GM04504 (cell line): ENCODE measurements at regions not wholly inside any gene's neighbourhood (a gene's known extent, or its start where the extent isn't known, plus 50 kb on each side); places are given as distances from the start of the nearest gene placed in this dataset.

Experiments used
- DNase-seq: peaks from one replicate; pipeline ENCODE4 v3.0.0-alpha.2; 2012; ENCODE audit warnings: low read depth

DNA sequence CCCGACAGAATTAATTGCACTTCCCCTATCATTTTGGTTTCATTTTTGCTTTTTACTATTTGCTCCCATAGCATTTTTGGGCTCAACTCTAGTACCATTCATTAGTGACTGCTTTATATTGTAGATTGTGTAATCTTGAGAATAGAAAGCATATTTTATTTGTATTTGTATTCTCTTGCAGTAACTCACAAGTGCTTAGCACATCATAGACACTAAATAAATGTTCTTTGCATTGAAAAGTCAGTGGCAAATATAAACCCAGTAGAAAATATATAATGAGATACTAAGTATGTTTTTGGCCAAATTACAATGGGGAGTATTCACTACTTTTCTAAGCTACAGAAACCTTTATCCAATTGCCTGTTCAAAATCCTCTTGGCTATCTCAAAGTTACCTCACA, 359.7 kb upstream of the CAMK1G start:
- no peak for DNase-seq

DNA sequence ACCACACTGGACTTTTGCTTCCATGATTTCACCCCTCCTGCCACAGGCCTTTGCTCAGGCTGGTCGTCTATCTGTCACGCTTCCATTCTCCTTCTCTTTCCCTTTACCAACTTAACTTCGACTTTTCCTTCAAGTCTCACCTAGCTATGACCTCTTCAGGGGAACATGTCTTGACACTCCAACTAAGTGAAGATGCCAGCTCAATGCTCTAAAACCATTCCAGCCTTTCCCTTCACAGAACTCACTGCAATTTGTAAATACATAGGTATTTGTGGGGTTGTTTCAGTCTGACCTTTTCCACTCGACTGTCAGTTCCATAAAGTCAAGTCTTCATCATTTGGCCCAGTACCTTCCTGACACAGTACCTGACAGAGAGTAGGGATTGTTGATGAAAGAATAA, 358.6 kb upstream of the CAMK1G start:
- no peak for DNase-seq

DNA sequence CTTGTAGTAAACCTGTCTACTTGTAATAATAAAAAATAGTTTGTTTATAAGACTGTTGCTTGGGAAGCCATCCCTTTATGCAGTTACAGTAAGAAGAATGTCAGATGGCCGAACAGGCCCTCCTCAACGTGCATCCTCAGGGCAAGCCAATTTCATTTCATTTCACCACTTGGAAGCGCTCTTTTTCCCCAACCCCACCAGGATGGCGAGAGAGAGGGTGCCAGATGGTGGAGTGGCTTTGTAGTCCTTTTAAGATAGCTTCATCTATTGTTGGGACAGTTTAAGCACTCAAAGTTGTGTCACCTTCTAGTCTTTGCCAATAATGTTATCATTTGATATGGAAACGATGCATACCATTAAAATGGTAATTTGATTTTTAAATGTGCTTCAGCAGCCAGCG, 356.3 kb upstream of the CAMK1G start:
- no peak for DNase-seq

DNA sequence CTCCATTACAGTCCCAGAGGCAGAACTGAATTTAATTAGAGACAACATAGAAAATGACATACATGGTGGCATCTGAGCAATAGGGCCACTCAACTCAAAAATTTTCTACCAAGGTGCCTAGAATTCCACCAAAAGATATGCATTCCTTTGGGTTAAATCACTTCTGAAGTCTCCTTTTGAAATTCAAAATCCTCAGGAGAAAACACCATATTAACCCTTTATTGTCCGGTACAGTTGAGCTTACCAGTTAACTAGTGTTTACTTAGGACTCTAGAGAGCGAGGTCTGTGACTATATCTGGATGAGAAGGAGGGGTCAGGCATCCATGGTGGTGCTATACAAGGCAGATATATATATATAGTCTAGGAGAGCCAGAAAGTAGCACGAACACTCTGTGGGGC, 355.6 kb upstream of the CAMK1G start:
- DNase-seq, result no peak

DNA sequence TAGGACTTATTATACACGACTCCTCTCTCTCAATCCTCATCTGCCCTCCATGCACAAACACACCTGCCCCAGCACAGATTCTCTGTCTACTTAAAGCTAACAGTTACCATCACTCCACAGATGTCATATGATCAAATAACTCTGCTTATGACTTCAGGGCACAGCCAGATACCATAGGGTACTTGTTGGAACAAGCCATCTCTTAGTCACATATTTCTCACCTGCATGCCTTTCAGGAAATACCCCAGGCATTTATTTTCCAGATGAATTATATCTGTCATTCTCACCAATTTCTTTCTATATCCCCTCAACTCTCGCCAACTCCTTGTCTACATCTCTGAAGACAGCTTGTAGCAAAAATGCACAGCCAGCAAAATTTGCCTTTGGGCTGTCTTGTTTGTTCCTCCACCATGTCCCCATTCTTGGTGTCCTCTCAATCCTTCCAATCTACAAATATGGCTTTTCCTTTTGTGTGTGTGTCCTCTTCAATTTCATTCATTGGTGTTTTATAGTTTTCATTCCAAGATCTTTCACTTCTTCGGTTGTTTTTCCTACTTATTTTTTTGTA, 353.9 kb upstream of the CAMK1G start:
- no peak for DNase-seq

DNA sequence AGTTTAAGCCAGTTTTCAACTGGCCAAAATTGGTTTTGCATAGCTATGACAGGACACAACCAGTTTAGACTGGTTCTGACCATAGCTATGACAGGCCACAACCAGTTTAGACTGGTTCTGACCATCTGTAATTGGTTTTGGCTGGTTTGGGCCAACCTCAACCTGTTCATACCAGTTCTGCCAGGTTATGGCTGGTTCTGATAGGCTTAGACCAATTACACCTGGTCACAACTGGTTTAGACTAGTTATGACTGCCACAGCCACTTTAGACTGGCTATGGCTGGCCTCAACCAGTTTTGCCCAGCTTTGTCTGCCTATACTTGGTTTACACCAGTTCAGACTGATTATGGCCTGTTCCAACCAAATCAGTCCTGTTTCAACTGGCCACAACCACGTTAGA, 353.2 kb upstream of the CAMK1G start:
- no peak for DNase-seq

DNA sequence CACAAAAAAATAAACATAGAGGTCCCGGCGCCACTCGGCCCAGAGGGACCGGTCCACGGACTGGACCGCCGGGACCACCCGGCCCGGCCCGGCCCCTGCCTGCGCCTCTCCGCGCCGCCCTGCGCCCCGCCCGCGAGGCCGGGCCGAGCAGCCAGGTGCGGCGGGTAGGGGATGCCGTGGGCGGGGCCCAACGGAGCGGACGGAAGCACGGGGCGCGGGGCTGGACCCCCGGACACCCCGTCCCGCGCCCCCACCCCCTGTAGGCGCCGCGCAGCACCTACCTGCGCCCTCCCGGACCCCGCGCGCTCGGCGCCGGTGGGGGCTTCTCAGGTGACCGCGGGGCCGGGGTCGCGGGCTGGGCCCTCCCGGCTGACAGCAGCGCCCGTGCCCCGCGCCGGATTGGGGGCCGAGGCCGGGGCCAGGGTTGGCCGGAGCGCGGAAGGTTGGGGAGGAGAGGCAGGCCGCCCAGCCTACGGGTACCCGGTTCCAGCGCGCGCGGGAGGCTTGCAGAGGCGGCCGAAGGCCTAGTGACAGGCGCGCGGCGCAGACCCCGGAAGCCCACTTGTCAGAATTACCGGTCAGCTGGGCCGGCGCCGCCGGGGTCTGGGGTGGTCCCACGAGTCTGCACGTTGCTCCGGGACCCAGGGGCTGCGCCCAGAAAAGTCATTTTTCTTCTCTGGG, 351.9 kb upstream of the CAMK1G start:
- no peak for DNase-seq

DNA sequence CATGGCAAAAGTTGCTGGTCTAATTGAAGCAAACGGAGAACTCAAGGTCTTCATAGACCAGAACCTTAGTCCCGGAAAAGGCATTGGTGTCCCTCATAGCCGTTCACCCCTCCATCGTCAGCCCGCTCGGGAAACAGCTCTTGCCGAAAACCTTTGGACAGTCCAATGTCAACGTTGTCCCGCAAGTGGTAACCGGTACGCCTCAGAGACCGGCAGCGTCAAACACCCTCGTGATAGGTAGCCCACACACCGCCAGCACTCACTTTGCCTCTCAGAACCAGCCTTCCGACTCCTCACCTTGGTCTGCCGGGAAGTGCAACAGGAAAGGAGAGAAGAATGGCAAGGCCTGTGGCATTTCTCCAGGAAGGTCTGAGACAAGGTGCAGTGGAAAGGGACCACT, 351.3 kb upstream of the CAMK1G start:
- DNase-seq, result no peak

DNA sequence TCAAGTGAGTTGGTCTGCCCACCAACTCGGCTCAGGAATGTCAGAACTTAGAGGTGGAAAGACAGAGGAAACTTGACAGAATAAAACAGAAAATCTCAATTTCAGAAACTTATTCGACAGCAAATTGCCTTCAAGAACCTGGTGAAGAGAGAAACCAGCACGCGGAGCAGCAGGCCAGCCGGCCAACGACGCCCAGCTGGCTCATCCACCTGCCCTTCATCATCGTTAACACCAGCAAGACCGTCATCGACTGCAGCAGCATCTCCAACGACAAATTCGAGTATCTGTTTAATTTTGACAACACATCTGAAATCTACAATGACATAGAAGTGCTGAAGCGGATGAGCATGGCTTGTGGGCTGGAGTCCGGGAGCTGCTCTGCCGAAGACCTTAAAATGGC, 350.8 kb upstream of the CAMK1G start:
- no peak for DNase-seq

DNA sequence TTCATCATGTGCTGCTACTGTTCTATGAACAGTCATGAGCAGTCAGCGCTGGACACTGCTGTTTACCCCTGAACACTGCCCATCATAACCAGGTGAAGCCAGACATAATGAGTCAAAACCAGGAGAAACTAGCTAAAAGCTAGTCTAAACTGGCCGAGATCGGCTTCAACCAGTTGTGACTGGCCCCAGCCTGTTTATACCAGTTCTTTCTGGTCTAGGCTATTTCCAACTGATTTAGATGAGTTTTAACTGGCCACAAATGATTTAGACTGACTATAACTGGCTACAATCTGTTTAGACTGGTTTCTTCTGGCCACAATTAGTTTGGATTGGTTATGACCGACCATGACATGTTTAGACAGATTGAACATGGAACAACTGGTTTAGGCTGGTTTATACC, 348.3 kb upstream of the CAMK1G start:
- no peak for DNase-seq

DNA sequence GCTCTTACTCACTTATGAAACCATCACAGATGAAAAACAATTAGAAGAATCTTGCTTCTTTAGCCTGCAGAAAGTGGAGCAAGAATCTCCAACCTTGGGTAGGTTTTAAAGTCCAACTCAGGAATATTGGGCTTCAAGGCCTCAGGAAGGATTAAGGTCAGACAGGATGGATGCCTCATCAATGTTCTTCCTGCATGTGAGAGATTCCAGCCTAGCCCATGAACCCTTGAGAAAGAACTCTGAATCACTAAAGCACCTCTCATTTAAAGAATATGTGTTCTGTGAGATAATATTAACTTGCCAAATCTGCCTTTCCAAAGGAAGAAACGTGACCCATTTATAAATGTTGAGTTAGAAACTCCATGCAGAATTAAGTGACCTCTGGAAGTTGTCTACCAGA, 345.2 kb upstream of the CAMK1G start:
- no peak for DNase-seq

DNA sequence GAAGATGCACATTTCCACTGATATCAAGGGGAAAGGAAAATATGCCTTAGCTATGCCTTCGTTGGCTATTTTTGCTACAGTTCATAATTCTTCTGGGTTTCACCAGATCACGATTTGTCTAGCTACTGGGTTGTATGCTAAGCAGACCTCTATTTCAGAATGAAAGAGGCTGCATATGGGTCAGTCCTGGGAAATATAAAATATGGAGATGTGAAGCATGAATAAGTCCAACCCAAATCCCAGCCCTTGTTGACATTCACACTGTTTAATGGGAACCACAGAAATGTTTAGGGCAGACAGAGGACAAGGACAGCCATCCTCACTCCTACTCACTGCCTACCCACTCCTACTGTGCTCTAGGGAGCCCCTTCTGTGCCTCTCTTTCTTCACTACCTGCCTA, 343.2 kb upstream of the CAMK1G start:
- no peak for DNase-seq

DNA sequence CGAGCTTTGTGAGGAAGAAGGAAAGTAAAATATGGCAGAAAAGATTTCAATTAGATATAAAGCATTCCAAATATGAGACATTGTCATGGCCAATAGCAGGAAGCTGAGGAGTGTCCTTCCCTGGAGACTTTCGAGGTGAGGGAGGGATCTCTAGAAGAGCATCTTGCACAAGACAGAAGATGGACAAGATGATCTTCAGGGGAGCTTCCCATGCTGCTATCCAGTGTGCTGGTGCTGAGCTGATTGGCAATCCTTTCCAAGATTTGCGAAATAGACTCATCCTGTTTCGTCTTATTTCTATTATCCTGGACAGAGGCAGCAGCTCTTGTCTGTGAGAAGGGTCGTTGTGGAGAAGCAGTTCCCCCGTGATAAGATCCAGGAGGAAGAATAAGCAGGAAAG, 342.0 kb upstream of the CAMK1G start:
- peak; percentile 7 for DNase-seq

DNA sequence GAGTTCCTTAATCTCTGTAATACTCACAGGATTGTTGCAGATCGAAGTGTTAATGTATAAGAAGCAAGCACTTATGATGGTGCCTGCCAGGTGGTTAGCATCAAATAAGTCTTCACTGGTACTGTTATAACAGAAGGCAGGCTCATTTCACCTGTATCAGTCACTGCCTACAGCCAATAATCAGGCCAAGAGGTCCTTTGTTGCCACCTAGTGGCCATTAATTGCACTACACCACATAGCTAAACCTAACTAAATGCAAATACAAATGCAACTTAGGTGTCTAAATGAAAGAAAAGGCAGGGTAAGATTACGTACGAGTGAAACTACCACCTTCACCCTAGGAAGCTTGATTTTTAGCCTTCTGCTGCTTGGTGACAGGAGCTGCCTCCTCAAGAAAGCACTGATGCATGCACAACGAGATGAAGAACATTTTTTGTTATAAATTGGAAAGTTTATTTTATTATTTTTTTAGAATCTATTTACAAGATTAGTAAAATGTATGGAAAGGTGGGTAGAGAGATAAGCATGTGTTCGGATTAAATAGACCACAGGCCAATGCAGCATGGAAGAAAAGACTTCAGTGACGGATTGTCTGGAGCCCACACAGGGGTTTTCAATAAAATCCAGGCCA, 334.8 kb upstream of the CAMK1G start:
- DNase-seq, result peak; percentile 17

DNA sequence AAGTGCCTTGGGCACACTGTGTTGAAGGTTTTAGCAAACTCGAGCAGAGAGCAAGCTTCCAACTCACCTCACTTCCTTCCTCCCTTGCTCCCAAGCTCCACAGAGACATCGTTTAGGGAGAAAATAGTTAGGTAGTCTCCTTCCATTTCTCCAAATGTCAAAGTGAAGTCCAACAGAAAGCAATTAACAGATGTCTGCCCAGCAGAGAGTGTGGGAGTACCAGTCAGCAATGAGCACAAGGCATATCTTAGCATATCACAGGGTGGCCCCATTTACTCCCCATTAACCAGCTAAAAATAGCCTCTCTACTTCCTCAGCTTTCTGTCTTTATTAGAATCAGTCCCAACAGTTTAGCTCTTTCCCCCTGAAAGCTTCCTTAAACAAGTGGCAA, 334.2 kb upstream of the CAMK1G start:
- DNase-seq, result no peak

DNA sequence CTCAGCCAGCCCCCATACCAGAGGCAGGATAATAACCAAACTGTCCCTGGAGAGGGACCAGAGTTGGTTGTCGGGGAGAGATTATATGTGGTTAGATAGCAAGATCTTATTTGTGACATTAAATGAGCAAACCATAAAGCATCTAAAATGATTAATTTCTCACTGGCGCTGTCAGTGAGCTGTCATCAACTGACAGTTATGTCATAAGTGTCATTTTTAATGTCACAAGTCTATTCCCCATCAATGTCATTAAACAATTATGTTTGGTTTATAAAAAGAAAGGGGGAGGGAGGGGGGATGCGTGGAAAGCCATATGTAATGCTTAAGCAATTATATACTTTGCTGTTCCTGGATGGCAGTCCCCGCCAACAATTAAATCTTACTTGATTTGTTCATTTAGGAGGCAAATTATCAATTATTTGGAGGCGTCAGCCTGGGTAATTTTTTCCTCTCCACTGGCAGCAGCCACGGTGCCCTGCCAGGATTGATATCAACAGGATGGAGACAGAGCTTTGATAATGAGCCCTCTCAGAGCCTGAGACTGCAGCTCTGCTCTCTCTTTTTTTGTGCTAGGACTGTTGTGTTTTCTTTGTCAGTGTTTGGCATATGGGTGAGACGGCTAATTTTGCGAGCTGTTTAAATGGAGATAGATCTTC, 333.6 kb upstream of the CAMK1G start:
- no peak for DNase-seq

DNA sequence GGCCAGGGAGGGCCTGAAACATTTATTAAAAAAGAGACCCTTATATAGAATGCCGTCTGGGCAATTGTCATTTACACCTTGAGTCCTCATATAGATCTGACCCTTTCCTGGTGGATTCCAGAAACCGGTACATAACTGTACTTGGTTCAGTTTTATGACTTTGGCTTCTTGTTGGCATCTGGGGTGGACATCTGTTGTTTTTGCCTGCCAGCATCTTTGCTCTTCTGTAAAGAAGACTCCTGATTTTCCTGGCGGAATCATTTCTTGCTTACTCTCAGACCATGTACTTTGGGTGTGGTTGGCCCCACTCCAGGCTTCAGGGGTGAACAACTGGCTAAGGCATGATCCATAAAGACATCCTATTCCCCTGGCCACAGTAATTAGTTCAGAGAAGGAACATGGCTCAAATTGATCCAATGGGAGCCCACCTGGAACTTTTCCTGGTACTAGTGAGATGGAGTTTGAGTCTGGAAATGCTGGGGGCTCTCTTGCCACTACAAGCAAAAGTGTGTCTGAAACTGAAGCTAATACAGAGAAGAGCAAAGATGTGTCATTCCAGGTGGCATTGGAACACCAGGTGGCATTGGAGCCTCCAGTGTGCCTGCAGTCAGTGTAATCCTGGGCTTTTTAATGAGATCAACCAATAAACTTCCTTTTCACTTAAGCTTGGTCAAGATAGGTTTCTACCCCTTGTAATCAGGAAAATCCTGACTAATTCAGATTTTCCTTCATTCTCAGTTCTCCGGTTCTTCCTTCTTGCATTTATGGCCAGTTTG, 332.5 kb upstream of the CAMK1G start:
- no peak for DNase-seq

DNA sequence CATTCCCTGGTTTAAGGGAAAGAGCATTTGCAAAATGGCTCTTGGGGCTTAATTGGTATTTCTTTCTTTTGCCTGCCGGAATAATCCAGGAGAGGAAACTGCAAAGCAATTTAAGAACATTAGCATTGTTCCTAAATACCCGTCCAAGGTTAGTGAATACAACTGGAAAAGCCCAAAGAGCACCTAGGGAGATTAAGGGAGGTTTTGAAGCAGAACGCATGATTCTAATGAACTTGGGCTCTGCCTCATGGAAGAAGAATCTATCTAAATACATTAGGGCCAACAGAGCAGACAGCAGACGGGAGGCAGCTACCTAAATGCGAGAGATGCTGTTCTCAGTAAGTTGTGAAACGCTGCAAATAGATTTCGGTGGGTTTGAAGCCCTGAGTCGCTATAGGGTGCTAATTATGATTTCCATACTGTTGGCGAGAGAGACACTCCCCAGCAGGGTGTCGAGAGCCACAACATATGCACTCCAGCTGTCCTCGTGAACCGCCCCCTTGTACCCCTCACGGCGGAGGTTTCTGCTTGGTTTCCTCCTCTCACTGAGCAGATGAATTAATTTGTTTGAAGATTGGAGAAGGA, 326.7 kb upstream of the CAMK1G start:
- no peak for DNase-seq

DNA sequence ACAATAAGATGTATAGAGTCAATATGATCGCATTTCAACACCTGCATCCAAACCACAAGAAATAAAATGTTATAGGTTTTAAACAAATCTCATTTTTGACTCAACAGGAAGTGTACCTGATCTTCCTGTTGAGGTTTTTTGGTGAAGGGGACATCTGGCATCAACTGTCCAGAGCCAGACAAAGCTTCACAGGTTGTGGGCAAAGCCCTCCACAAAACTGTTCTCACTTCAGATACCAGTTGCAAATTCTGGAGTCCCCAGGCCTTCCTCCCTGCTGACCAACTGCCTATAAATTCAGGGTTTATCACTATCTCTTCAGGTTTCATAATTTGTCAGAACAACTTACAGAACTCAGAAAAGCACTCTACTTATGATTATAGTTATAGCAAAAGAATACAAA, 326.1 kb upstream of the CAMK1G start:
- DNase-seq, result no peak

DNA sequence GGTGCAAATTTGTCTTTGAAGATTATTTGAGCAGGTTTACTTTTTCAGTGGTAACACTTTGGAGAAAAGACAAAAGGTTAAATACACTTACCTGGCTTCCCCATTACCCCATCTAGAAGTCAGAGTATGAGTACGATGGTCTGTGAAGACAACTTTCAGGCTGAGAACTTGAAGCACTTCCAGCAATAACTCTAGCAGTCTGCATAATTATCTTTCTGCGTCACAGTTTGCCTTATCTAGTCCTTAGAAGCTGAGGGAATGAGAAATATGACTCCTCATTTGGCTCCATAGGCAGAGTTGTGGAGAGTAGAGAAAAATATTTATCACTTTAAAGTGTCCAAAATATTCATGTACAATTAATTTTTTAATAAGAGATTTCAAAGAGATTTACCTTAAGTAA, 323.4 kb upstream of the CAMK1G start:
- DNase-seq, result no peak

DNA sequence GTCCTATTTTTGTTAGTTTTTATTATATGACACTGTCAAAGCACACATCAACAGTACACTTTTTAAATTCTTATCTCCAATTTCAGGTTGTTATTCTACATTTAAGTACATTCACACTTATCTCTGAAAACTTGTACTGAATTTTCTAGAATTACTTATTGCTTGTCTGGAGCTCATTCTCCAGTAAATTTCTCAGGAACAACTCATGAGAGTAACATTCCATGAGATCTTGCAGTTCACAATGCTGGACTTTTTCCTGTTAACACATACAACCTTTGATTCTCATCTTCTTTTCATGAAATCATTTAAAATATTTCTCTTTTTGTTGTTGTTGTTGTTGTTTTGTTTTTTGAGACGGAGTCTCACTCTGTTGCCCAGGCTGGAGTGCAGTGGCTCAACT, 320.9 kb upstream of the CAMK1G start:
- DNase-seq, result no peak

DNA sequence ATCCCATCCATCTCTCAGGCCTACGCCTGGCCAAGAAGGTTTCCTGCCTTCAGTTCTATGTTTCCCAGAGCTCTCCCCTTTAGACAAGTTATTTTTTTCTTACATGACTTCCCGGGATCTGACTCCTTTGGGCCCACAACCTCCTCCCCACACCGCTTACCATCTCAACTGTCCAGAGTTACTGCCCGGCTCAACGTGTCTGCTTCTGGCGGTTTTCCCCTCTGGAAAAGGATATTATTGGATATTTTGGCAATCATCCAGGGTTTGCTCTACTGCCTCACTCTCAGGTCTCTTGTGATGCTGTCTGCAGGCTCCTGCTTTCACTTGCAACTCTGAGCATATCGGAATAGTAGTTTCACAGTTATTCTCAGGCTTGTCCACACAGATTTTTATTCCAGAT, 318.2 kb upstream of the CAMK1G start:
- no peak for DNase-seq
